ENCODE measurements at regions not wholly inside any gene's neighbourhood (a gene's known extent, or its start where the extent isn't known, plus 50 kb on each side); places are given as distances from the start of the nearest gene placed in this dataset.

DNA sequence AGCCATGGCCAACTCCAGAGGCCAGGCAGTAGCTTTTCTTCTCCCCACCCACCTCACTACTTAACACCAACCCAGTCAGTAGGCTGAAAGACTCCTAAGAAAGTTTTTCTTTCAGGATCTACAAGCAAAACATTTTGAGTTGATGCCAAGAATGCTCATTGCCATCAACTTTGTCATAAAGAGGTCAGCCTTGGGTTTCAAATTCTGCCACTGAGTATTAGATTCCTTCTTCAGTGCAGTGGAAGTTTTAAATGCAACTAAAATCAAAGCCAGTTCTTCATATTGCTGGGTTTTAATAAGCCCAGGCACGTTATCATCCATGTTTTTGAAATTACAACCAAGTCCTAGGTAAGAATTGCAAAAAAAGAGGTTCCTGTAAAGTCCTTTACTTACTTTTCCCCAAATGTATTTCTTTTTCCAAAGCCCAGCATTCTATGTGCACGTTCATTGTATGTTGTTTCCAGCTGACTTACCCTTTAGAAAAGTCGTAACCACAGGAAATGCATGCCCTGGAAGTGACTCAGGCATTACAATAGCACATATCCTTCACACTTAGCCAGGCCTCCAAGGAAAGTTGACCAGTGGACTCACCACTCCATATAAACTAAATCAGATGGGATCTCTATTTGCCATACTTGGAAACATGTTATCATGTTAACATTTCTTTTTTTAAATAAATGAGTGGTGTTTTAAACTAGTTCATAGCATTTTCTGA, 229.9 kb downstream of the SOX3 start:
- TF ChIP-seq, protein P1, sequence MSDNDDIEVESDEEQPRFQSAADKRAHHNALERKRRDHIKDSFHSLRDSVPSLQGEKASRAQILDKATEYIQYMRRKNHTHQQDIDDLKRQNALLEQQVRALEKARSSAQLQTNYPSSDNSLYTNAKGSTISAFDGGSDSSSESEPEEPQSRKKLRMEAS (IDR thresholded peaks at IDR 0.05) = no peak
- no peak for TF ChIP-seq POLR2A (IDR thresholded peaks at IDR 0.05; ENCODE audit: borderline replicate concordance, extremely low read depth, insufficient read depth, insufficient read length)
- TF ChIP-seq REST (IDR thresholded peaks at IDR 0.05; ENCODE audit: low read depth) = no peak

All from HCT116 (cell line).